Effector memory CD4-positive, alpha-beta T cell (primary cell): ENCODE measurements at regions not wholly inside any gene's neighbourhood (a gene's known extent, or its start where the extent isn't known, plus 50 kb on each side); places are given as distances from the start of the nearest gene placed in this dataset.

Experiments used
- DNase-seq, 3 donors: peaks; one replicate each; pipeline ENCODE4 v3.0.0-alpha.2; 2020
- H3K27ac ChIP-seq: 2 replicates; pipeline ENCODE4 v1.7.0; 2013; ENCODE audit warnings: mild to moderate bottlenecking, low read length, moderate library complexity; ENCODE audit not compliant: insufficient read depth, poor library complexity, severe bottlenecking
- H3K27me3 ChIP-seq: replicated peaks from 2 replicates; pipeline ENCODE4 v1.7.0; 2013; ENCODE audit warnings: mild to moderate bottlenecking, low read length; ENCODE audit not compliant: insufficient read depth, control insufficient read depth, poor library complexity, severe bottlenecking
- H3K36me3 ChIP-seq: 2 replicates; pipeline ENCODE4 v1.7.0; 2013; ENCODE audit warnings: mild to moderate bottlenecking, low read length, moderate library complexity; ENCODE audit not compliant: control insufficient read depth, insufficient read depth
- H3K4me1 ChIP-seq: 2 replicates; pipeline ENCODE4 v1.7.0; 2013; ENCODE audit warnings: low read length, mild to moderate bottlenecking; ENCODE audit not compliant: control insufficient read depth, insufficient read depth, poor library complexity, severe bottlenecking
- H3K4me3 ChIP-seq: 2 replicates; pipeline ENCODE4 v1.7.0; 2013; ENCODE audit warnings: low read length, low read depth, mild to moderate bottlenecking; ENCODE audit not compliant: insufficient read depth, poor library complexity, severe bottlenecking
- H3K9me3 ChIP-seq: 2 replicates; pipeline ENCODE4 v1.7.0; 2013; ENCODE audit warnings: mild to moderate bottlenecking, low read length, moderate library complexity; ENCODE audit not compliant: control insufficient read depth

DNA sequence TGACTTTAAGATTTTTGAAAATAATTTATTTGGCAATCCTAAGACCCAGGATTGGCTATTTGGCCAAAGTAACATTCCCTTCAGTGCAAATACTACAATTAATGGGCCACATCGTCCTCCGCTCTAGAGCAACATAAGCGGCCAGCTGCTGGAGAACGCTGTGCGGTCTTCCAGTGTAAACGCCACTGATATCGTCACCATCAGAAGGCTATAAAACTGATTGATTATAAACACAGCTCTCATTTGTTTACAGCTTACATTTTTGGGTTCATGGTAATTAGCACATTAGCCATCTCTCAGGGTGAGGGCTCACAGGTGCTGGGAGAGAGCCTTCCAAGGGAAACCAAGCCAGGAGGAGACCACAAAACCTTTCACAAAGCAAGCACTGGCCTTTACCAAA, 130.1 kb upstream of the BMP4 start:
- Histone ChIP-seq H3K27me3 (no peaks in the 10 kb centered on the region), H3K36me3 (no peaks in the 10 kb centered on the region), H3K4me1 (no peaks in the 10 kb centered on the region), H3K27ac (no peak overlapping the region), H3K9me3 (no peaks in the 10 kb centered on the region), H3K4me3 (no peak overlapping the region)
- no peak for DNase-seq

GRCh38 chr14:54087376-54087775, 130.8 kb upstream of the BMP4 start:
- Histone ChIP-seq H3K27ac (no peak overlapping the region), H3K4me1 (no peaks in the 10 kb centered on the region), H3K36me3 (no peaks in the 10 kb centered on the region), H3K4me3 (no peak overlapping the region), H3K9me3 (no peaks in the 10 kb centered on the region), H3K27me3 (no peaks in the 10 kb centered on the region)
- DNase-seq, result no peak

DNA sequence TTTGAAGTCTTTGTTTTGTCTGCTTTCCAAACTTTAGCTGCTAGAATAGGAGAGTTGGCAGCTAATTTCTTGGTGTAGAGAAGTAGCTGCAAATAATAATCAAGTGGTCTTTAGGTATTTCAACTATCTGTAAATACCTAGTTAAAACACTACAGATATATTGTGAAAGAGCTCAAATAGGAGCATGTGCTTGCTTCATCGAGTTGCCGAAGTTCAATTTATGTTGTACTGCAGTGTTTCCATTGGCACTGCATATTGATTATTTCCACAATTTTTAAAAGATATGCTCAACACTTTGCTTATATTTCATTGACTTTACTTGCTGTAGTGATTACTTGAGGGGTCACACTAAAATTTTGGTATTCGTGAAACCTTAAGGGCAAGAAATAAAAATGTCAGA, 131.6 kb upstream of the BMP4 start:
- no peaks in the 10 kb centered on the region for H3K27me3 ChIP-seq
- no peaks in the 10 kb centered on the region for H3K4me1 ChIP-seq
- no peak overlapping the region for H3K4me3 ChIP-seq
- no peaks in the 10 kb centered on the region for H3K36me3 ChIP-seq
- H3K9me3 ChIP-seq, result no peaks in the 10 kb centered on the region
- no peak for DNase-seq
- no peak overlapping the region for H3K27ac ChIP-seq

GRCh38 chr14:54090274-54090673, 133.6 kb upstream of the BMP4 start:
- H3K9me3 ChIP-seq, result no peaks in the 10 kb centered on the region
- DNase-seq, result no peak
- no peaks in the 10 kb centered on the region for H3K27me3 ChIP-seq
- H3K4me1 ChIP-seq, result no peaks in the 10 kb centered on the region
- H3K36me3 ChIP-seq, result no peaks in the 10 kb centered on the region
- no peak overlapping the region for H3K4me3 ChIP-seq
- H3K27ac ChIP-seq, result no peak overlapping the region

DNA sequence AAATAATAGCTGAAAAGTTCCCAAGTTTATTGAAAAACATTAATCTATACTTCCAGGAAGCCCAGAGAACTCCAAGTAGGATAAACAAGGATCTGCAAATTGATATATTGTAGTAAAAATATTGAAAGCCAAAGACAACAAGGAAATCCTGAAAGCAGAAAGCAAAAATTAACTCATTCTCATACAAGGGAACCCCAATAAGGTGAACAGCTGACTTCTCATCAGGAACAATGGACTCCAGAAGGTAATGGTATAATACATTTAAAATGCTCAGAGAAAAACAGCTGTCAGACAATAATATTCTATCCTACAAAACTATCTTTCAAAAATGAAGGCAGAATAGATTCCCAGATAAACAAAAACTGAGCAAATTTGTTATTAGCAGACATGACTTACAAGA, 138.1 kb upstream of the BMP4 start:
- Histone ChIP-seq H3K36me3 (no peaks in the 10 kb centered on the region), H3K4me1 (no peaks in the 10 kb centered on the region), H3K9me3 (no peaks in the 10 kb centered on the region), H3K27me3 (no peaks in the 10 kb centered on the region), H3K27ac (no peak overlapping the region), H3K4me3 (no peak overlapping the region)
- DNase-seq, result no peak

DNA sequence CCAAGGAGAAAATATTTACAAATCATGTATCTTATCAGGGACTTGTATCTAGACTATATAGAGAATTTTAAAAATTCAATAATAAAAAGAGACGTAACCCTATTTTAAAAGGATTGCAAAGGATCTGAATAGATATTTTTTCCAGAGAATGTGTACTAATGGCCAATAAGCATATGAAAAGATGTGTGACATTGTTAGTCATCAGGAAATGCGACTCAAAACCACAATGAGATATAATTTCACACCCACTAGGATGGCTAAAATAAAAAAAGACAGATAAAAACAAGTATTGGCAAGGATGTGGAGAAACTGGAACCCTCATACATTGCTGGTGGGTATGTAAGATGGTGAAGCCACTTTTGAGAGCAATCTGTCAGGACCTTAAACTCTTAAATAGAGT, 141.9 kb upstream of the BMP4 start:
- DNase-seq, result no peak
- Histone ChIP-seq H3K36me3 (no peaks in the 10 kb centered on the region), H3K4me1 (no peaks in the 10 kb centered on the region), H3K27me3 (no peaks in the 10 kb centered on the region), H3K27ac (no peak overlapping the region), H3K9me3 (no peaks in the 10 kb centered on the region), H3K4me3 (no peak overlapping the region)

GRCh38 chr14:54102051-54102456, 145.4 kb upstream of the BMP4 start:
- H3K4me3 ChIP-seq, result no peak overlapping the region
- H3K27ac ChIP-seq, result no peak overlapping the region
- H3K27me3 ChIP-seq, result no peaks in the 10 kb centered on the region
- H3K4me1 ChIP-seq, result no peaks in the 10 kb centered on the region
- H3K36me3 ChIP-seq, result no peaks in the 10 kb centered on the region
- DNase-seq, result no peak
- no peaks in the 10 kb centered on the region for H3K9me3 ChIP-seq

DNA sequence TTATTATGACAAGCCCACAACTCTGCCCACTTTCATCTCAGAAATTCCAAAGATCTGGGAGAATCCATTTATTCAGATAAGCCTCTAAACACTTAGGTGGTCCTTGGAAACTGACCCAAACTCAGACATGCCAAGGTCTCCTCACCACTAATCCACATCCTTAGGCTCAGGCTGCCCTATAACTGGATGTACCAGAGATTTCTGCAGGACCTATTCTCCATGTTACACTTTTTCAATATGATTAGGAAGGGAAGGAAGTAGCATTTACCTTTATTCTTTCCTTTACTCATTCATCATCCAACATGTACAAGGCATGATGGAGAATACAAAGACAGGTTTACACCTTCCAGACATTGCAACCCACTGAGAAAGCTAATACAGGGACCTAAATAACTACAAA, 145.9 kb upstream of the BMP4 start:
- no peak for DNase-seq
- no peaks in the 10 kb centered on the region for H3K4me1 ChIP-seq
- no peaks in the 10 kb centered on the region for H3K27me3 ChIP-seq

DNA sequence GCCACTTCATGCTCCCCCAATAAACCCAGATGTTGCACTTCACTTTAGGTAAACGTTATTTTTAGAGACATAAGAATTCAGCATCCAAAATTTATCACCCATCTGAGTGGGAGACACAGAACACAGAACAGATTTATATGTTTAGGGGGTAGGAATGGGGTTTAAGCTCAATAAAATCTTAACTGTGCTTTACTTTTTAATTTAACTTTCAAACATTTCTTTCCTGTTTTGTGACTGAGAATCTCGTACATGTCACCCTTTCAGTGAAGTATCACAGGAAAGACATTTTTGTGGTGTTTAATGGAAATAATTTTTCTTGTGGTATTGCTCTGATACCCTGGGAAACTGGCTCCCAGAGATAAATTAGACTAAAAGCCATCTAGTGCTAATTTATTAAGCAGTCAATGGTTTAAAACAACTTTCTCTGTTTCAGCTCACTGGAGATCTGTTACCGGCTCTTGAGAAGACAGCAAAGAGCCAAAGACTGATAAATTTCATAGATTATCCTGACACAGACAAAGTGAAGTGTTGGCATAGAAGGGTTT, 148.0 kb upstream of the BMP4 start:
- Histone ChIP-seq H3K27me3 (no peaks in the 10 kb centered on the region), H3K36me3 (no peaks in the 10 kb centered on the region), H3K27ac (no peak overlapping the region), H3K9me3 (no peaks in the 10 kb centered on the region), H3K4me3 (no peak overlapping the region), H3K4me1 (no peaks in the 10 kb centered on the region)
- DNase-seq, result no peak

More for the DNA sequence above, 145.9 kb upstream of the BMP4 start:
- Histone ChIP-seq H3K4me3 (no peak overlapping the region), H3K36me3 (no peaks in the 10 kb centered on the region), H3K9me3 (no peaks in the 10 kb centered on the region), H3K27ac (no peak overlapping the region)

DNA sequence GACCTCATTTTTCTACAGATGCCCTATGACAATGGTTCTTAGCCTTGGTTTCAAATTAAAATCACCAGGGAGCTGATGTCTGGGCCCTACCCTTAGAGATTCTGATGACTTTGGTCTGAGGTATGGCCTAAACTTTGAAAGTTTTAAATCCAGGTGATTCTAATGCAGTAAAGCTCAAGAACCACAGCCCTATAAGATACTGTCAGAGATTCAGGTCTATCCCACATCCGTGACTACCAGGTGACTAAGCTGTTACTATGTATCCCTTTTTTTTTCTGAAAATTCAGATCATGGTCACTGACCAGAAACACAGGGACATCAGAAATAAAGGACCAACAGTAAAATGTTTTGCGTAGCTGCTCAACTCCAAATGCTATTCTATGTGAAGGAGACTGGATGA, 148.8 kb upstream of the BMP4 start:
- Histone ChIP-seq H3K27me3 (no peaks in the 10 kb centered on the region), H3K4me1 (no peaks in the 10 kb centered on the region), H3K36me3 (no peaks in the 10 kb centered on the region), H3K4me3 (no peak overlapping the region), H3K27ac (no peak overlapping the region), H3K9me3 (no peaks in the 10 kb centered on the region)
- DNase-seq, result no peak

DNA sequence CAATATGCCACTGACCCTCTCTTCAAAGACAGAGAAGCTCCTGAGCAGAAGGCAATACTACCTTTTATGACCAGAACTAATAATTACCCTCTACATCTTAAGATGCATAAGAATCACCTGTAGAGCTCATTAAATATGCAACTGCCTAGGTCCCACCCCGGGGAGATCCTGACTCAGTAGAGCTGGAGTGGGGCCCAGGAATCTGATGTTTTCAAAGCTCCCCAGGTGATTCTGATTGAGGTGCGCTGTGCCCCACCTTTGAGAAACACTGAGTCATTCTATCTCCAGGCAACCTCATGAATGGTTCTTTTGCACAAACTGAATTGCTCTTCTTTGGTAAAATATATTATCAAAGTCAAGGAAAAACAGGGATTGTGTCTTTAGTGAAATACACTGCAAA, 149.3 kb upstream of the BMP4 start:
- no peaks in the 10 kb centered on the region for H3K4me1 ChIP-seq
- H3K9me3 ChIP-seq, result no peaks in the 10 kb centered on the region
- H3K27ac ChIP-seq, result no peak overlapping the region
- H3K36me3 ChIP-seq, result no peaks in the 10 kb centered on the region
- no peak overlapping the region for H3K4me3 ChIP-seq
- H3K27me3 ChIP-seq, result no peaks in the 10 kb centered on the region
- no peak for DNase-seq
